GM11168 (cell line): ENCODE measurements at regions not wholly inside any gene's neighbourhood (a gene's known extent, or its start where the extent isn't known, plus 50 kb on each side); places are given as distances from the start of the nearest gene placed in this dataset.

ENCODE experiments used
- in situ Hi-C: fragments of 300-500 bp; cut with MboI; formaldehyde crosslinking; loops from one replicate; pipeline ENCODE4 v1.12.0; 2022; ENCODE audit warnings: low sequenced_read_pairs; ENCODE audit not compliant: unreplicated experiment

DNA sequence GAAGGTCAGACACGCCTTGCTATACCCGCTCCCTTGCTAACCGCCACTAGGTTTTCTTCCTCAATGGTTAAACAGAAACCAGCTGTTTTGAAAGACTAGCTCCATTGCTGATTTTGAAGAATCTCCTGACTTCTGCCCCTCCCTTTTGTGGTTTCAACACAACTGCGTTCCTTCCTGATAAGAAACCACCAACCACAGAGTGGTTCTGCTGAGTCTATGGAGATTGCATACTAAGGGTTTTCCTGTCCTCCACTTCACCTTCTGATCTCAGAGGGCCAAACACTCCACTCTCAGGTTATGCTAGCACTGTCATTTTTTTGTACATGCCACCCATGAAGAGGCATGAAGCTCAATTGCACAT, 207.9 kb downstream of the MYLK4 start:
- in situ Hi-C loops = no loop called here

GRCh38 chr6:2542101-2542857, 208.4 kb downstream of the MYLK4 start:
- in situ Hi-C loops = no loop called here

DNA sequence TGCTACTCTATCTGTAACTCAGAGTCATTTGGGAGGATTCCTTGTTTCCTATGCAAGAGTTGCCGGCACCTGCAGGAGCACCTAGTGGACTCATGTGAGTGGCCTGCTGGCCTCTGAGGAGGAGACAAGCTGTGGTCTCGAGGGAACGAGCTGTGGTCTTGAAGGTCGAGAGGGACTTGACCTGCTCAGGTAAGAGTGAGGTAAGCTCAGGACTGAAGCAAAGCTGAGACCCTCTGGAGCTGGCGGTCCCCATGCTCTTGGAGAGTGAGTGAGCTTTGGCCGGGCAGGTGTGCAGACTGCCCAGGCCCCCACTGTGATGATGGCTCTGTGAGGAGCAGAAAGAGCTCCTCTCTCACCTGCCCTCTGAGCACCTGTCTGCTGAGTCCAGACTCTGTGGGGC, 214.3 kb downstream of the MYLK4 start:
- in situ Hi-C loops = no loop called here

GRCh38 chr6:2535506-2535905, 215.2 kb downstream of the MYLK4 start:
- in situ Hi-C loops = no loop called here

DNA sequence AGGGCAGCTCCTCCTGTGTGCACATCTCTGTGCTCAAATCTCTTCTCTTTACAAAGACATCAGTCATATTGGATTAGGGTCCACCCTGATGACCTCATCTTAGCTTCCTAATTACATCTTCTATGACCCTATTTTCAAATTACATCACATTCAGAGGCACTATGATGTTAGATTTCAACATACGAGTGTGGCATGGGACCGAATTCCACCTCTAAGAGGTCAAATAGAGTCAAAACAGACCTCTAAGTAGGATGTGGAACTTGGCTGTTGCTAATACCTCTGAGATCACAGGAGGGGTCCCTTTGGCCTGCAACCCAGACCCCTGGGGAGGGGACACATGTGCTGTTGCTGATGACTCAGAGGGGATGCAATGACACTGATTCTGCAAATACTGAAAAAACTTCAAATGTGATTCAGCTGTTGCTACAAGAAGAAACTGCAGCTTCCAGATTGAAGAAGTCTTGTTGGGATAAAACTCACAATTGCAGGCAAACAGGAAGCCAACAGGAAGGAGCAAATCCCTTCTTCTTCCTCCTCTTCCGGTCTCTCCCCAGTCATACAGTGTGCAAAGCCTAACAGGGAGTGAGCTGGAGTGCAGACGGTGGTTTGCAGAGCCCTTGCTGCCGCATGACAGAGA, 216.2 kb downstream of the MYLK4 start:
- in situ Hi-C loops = no loop called here

GRCh38 chr6:2531426-2532215, 219.1 kb downstream of the MYLK4 start:
- in situ Hi-C loops = no loop called here

DNA sequence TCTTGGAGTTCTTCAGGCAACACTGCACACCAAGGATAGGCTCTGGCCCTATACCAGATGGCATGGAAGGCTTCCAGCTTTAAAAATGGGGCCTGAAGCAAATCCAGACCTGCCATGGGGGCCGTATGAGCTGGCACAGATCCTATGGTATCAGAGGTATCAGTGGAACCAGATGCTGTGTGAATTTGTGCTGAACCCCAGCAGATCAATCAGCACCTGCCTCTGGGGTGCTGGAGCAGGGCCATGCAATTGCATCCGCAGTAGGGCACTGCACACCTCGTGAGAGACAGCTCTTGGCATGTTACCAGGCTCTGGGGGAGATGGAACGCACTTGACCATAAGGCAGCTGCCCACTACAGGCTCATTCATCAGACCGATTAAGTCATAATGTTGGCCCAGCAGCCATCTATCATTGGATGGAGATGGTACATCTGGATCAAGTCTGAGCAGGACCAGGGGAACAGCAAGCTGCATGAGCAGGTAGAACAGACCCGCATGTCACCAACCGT, 221.5 kb downstream of the MYLK4 start:
- in situ Hi-C loops = no loop called here

DNA sequence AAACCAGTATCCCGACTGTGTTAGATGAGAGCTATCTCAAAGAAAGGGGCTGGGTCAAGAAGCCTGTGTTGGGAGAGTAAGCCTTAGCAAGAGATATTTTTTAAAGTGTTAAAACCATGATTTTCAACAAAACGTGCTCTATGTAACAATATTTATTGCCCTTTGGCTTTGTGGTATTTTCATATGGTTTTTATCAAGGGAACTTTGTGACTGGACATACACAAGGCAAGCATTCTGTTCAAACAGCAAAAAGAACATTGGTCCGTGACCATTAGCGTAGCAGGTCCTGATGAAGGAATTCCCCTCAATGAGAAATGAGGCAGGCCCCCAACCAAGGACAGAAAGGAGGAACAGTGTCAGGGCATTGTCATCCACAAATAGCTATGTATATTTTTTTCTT, 222.6 kb downstream of the MYLK4 start:
- in situ Hi-C loops = no loop called here

- in situ Hi-C loops = no loop called here
Observed at GRCh38 chr6:2526766-2527165, 224.0 kb downstream of the MYLK4 start.

DNA sequence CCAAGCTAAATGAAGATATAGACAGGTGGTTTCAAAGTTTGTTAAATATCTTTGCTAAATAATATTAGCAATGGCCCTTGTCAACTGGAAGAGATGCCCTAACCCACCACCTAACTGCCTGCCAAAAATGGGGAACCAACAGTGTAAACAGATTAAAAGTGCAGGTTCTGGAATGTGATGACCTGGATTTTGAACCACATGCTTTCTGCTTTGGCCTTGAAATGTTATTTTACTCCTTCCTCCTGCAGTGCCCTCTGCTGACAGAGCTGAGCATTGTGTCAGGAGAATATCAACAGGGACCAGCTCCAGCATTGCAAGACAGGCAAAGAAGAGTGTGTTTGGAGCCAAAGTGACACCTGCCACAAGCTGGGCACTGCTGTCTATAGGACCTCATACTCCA, 226.6 kb downstream of the MYLK4 start:
- in situ Hi-C loops = no loop called here

- in situ Hi-C loops = no loop called here
Observed at GRCh38 chr6:2523061-2523460, 227.7 kb downstream of the MYLK4 start.

GRCh38 chr6:2522521-2522920, 228.2 kb downstream of the MYLK4 start:
- in situ Hi-C loops = no loop called here

GRCh38 chr6:2517855-2518473, 232.8 kb downstream of the MYLK4 start:
- in situ Hi-C loops = no loop called here

DNA sequence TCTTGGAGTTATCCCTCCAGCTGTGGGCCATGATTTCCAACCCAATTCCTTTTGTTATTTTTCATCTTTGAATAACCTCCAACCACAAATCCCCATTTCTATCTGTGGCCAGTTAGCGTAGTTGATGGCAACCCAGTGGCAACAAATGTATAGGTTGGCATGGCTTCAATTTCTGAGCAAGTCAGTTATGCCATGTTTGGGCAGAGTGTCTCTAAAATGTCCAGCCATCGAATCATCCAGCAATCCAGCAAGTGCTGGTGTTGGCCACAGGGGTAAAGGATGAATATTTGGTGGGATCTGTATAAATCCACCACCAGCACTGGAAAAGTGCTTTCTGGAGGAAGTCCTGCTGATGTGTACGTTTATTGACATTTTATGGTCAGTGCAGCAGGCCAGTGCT, 233.3 kb downstream of the MYLK4 start:
- in situ Hi-C loops = no loop called here

- in situ Hi-C loops = no loop called here
Observed at GRCh38 chr6:2516059-2516458, 234.7 kb downstream of the MYLK4 start.

DNA sequence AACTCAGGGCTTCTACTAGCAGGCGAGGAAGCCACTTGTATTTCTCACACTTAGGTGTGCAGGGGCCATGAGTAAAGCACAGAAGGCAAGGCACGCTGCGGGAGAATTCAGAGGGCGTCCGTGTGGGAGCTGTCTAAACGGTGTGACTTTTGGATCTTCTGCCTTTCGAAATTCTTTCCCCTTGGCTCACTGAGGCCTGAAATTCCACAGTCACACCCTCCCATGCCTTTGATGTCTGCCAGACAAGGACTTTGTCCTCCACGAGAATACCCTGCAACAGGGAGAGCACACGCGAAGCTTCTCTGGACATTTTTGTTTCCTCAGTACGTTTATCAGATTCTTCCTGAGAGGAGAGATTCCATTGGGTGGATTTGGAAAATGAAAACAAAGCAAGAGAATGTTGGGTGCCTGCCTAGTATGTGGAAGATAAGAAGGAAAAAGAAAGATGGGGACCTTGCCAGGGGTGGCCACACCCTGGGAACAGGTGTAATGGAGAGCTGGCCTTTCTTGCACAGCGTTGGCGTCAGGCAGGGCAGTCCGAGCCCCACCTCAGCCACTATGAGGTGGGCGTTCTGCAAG, 235.7 kb downstream of the MYLK4 start:
- in situ Hi-C loops = no loop called here

GRCh38 chr6:2512802-2513201, 237.9 kb downstream of the MYLK4 start:
- in situ Hi-C loops = no loop called here

DNA sequence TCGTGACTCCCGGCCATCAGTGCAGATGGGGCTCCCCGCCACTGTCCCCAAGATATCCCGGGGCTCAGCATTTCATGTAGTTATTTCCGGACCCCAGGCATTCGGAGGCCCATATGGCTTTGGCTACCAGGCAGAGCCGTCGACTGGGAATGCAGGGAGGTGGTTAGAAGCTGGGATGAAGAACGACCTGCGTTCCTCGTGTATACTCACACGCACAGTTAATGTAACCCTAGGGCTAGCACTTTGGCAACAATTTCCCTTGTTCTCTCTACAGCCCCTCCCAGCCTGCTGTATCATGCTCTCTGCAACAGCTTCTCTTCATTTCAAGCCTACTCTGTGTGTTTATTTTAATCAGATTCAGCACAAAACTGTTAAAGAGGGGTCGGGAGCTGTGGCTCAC, 240.4 kb downstream of the MYLK4 start:
- in situ Hi-C loops = no loop called here

- in situ Hi-C loops = no loop called here
Observed at GRCh38 chr6:2509711-2510110, 241.0 kb downstream of the MYLK4 start.

DNA sequence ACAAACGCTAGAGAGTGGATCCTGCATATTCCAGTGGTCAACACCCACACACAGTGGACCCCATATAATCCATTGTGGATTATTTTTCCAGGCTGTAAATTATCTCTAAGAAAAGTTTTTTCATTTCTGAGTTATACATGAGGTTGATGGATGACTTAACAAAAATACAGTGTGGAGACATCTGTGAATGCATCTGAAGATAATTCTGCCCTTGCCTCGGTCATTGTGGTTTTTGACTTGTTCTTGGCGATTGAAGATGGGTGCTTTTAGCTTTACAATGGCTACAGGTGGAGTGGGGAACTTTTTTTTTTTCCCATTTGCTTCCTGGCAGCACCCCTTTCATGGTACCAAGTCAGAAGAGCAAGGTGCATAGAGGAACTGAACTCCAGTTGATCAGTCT, 242.7 kb downstream of the MYLK4 start:
- in situ Hi-C loops = no loop called here
